GM12873 (cell line): ENCODE measurements at regions not wholly inside any gene's neighbourhood (a gene's known extent, or its start where the extent isn't known, plus 50 kb on each side); places are given as distances from the start of the nearest gene placed in this dataset.

Experiments
- CTCF ChIP-seq: IDR thresholded peaks from 2 replicates; pipeline ENCODE4 v1.5.1; 2012; ENCODE audit warnings: low read depth, mild to moderate bottlenecking, moderate library complexity, low read length, control low read depth; ENCODE audit not compliant: insufficient read depth; ENCODE audit errors: missing control alignments

GRCh38 chr6:47132724-47133123 lies 90.6 kb upstream of the ADGRF1 start:
- TF ChIP-seq CTCF: no peak

- no peak for TF ChIP-seq CTCF
These were observed 89.6 kb upstream of the ADGRF1 start for GRCh38 chr6:47131773-47132172.

GRCh38 chr6:47130086-47130485 lies 88.0 kb upstream of the ADGRF1 start:
- TF ChIP-seq CTCF: no peak

- TF ChIP-seq CTCF: no peak
These were observed 87.0 kb upstream of the ADGRF1 start for GRCh38 chr6:47129129-47129528.

- no peak for TF ChIP-seq CTCF
These were observed 84.7 kb upstream of the ADGRF1 start for GRCh38 chr6:47126647-47127391.

- TF ChIP-seq CTCF: no peak
These were observed 76.5 kb upstream of the ADGRF1 start for GRCh38 chr6:47118611-47119010.

GRCh38 chr6:47117314-47117713 lies 75.2 kb upstream of the ADGRF1 start:
- TF ChIP-seq CTCF: no peak
